NCI-H2196 (cell line): ENCODE measurements at regions not wholly inside any gene's neighbourhood (a gene's known extent, or its start where the extent isn't known, plus 50 kb on each side); places are given as distances from the start of the nearest gene placed in this dataset.

Source experiments
- DNase-seq: peaks from one replicate; lab custom pipeline; 2025; ENCODE audit not compliant: unreplicated experiment; lab: John Stamatoyannopoulos, UW

DNA sequence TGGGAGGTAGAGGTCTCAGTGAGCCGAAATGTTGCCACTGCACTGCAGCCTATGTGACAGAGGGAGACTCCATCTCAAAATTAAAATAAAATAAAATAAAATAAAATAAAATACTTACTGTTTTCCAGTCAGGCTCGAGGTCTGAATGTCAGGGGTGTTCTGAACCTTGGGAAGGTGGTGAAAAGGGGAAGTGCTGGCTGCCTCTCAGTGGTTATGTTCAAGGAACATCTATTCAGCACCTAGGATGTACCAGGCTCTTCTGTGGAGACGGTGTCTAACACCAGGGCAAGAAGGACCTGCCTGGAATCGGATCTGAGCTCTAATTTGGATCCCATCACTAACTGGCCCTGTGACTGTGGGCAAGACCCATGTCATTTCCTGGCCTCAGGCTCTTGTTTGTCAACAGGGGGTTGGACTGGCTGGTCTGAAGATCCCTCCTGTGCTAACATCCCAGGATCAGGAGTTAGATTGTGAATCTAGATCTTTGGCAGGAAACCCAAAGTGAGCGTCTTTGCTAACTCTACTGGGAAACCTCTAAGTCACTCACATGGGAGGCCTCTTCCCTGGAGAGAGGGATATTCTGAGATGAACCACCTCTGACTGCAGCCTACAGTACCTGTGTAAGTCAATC, 63.4 kb upstream of the SIRPG start:
- DNase-seq, result no peak

GRCh38 chr20:1720226-1720625, 62.6 kb upstream of the SIRPG start:
- no peak for DNase-seq

- no peak for DNase-seq
Measured at GRCh38 chr20:1718604-1719384, 61.2 kb upstream of the SIRPG start.

GRCh38 chr20:1712634-1713624, 55.4 kb upstream of the SIRPG start:
- no peak for DNase-seq

- DNase-seq, result no peak
Measured at GRCh38 chr20:1711826-1712601, 54.4 kb upstream of the SIRPG start.

GRCh38 chr20:1711266-1711665, 53.7 kb upstream of the SIRPG start:
- DNase-seq, result no peak

- no peak for DNase-seq
Measured at GRCh38 chr20:1710484-1710883, 52.9 kb upstream of the SIRPG start.

DNA sequence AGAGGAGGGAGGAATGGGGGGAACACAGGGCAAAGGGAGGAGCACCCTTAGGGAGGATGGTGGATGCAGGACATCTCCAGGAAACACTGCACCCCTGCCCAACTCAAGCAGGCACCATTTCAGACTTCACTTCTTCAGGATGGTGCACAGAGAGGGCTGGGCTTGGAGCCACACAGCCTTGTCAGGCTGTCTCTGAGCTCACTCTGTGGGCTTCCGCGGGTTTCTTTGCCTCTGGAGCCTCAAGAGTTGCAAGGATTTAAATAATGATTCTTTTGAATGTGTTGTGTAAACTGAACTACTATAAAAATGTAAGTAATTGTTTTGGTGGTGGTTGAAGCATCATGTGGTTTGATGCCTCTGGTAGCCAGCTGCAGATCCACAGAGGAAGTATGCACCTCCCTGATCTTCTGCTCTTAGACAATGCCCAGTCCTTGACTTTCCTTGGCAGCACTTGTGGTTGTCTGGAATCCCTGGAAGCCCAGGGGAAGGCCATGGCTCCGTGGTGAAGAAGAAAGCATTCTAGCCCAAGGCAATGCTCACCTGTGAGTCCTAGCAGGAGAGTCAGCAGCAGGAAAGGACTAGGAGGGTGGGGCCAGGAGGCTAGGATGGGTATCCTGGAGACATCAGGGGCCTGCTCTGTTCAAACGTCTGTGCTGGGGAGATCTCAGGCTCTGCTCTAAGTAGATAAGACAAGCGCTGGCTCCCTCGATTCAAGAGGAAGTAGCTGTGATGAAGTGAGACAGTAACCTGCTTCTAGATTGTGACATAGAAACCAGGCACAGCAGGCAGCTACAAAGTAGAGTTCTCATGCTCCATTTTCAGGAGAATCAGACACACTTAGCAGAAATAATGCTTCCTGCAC, 50.2 kb upstream of the SIRPG start:
- no peak for DNase-seq
